GM18868 (cell line): ENCODE measurements at regions not wholly inside any gene's neighbourhood (a gene's known extent, or its start where the extent isn't known, plus 50 kb on each side); places are given as distances from the start of the nearest gene placed in this dataset.
"Not testable (repeated sequence)": the region's sequence is repeated elsewhere in the genome, so short reads cannot be mapped to it uniquely, and the experiment has no call there.

Experiments used
- ATAC-seq: cut with Tn5 transposase; IDR thresholded peaks from one replicate; pipeline ENCODE4 v1.9.1; 2021; ENCODE audit warnings: mild to moderate bottlenecking, moderate library complexity; ENCODE audit not compliant: unreplicated experiment

GRCh38 chr6:141790921-141791320 is 341.8 kb upstream of the GJE1 start:
- no peak for ATAC-seq

GRCh38 chr6:141788096-141788495 is 344.6 kb upstream of the GJE1 start:
- no peak for ATAC-seq

- ATAC-seq, result no peak
These were observed 349.1 kb upstream of the GJE1 start for GRCh38 chr6:141783585-141783984.

GRCh38 chr6:141780296-141780695 is 352.4 kb upstream of the GJE1 start:
- no peak for ATAC-seq

GRCh38 chr6:141764388-141764787 is 368.3 kb upstream of the GJE1 start:
- ATAC-seq, result no peak

- ATAC-seq, result no peak
These were observed 374.3 kb upstream of the GJE1 start for GRCh38 chr6:141758430-141758829.

GRCh38 chr6:141753180-141753579 is 379.5 kb upstream of the GJE1 start:
- no peak for ATAC-seq

- peak; percentile 79 for ATAC-seq
These were observed 380.0 kb upstream of the GJE1 start for GRCh38 chr6:141752677-141753076.

- not testable (repeated sequence) for ATAC-seq
These were observed 386.4 kb upstream of the GJE1 start for GRCh38 chr6:141746324-141746723.

GRCh38 chr6:141744971-141745370 is 387.8 kb upstream of the GJE1 start:
- no peak for ATAC-seq

GRCh38 chr6:141744194-141744925 is 388.4 kb upstream of the GJE1 start:
- peak; percentile 55 for ATAC-seq

GRCh38 chr6:141736104-141736503 is 396.6 kb upstream of the GJE1 start:
- ATAC-seq, result no peak

- ATAC-seq, result no peak
These were observed 397.6 kb upstream of the GJE1 start for GRCh38 chr6:141735126-141735525.

GRCh38 chr6:141734071-141734840 is 398.5 kb upstream of the GJE1 start:
- ATAC-seq, result peak; percentile 41

- no peak for ATAC-seq
These were observed 403.6 kb upstream of the GJE1 start for GRCh38 chr6:141729146-141729545.

- no peak for ATAC-seq
These were observed 404.4 kb upstream of the GJE1 start for GRCh38 chr6:141728330-141728729.

GRCh38 chr6:141726248-141726647 is 406.5 kb upstream of the GJE1 start:
- ATAC-seq, result no peak

- no peak for ATAC-seq
These were observed 408.0 kb upstream of the GJE1 start for GRCh38 chr6:141724731-141725130.

- no peak for ATAC-seq
These were observed 413.2 kb upstream of the GJE1 start for GRCh38 chr6:141719476-141719875.

GRCh38 chr6:141705431-141705830 is 427.3 kb upstream of the GJE1 start:
- ATAC-seq, result no peak

GRCh38 chr6:141704151-141704550 is 428.6 kb upstream of the GJE1 start:
- no peak for ATAC-seq

GRCh38 chr6:141701732-141702131 is 431.0 kb upstream of the GJE1 start:
- ATAC-seq, result no peak
